GM21367 (cell line): ENCODE measurements at regions not wholly inside any gene's neighbourhood (a gene's known extent, or its start where the extent isn't known, plus 50 kb on each side); places are given as distances from the start of the nearest gene placed in this dataset.
"Not testable (repeated sequence)": the region's sequence is repeated elsewhere in the genome, so short reads cannot be mapped to it uniquely, and the experiment has no call there.

Experiments
- ATAC-seq: cut with Tn5 transposase; IDR thresholded peaks from one replicate; pipeline ENCODE4 v1.9.1; 2021; ENCODE audit not compliant: unreplicated experiment

- no peak for ATAC-seq
Measured at GRCh38 chr1:60679524-60680375, 402.6 kb upstream of the NFIA start.

DNA sequence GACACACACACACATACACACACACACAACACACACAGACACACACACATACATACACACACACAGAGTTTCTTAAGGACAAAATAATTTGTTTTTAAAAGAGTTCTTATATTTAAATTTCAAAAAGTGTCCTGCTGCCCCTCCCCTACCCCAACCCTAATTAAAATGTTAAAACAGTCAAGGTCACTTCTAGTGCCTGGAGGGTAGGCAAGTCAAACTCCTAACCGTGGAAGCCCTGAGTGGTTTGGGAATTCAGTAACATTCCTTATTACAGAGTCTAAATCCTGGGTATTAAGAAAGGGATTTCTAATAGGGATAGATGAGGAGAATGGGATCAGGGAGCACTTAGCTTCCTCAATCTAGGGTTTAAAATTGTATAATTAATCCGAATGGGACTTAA lies 403.6 kb upstream of the NFIA start:
- no peak for ATAC-seq

DNA sequence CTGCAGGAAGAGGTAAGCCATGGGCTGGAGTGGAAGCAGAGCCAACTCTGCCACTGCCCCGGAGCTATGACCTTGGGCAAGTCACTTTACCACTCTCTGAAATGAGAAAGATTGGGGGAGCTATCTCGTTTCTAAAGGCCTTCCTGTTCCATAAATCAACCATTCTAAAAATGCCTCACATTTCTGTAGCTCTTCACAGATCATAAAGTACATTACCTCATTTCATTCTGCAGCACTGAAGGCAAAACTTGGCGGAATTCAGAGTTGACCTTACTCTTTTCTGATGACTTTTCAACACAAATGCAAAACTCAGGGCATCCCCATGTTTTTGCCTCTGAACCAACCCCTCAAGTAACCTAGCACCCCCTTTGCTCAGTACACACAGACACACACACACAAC lies 404.0 kb upstream of the NFIA start:
- no peak for ATAC-seq

- no peak for ATAC-seq
Measured at GRCh38 chr1:60672449-60672848, 409.9 kb upstream of the NFIA start.

- no peak for ATAC-seq
Measured at GRCh38 chr1:60670302-60670701, 412.1 kb upstream of the NFIA start.

- no peak for ATAC-seq
Measured at GRCh38 chr1:60668585-60668984, 413.8 kb upstream of the NFIA start.

GRCh38 chr1:60665311-60665710 lies 417.1 kb upstream of the NFIA start:
- no peak for ATAC-seq

DNA sequence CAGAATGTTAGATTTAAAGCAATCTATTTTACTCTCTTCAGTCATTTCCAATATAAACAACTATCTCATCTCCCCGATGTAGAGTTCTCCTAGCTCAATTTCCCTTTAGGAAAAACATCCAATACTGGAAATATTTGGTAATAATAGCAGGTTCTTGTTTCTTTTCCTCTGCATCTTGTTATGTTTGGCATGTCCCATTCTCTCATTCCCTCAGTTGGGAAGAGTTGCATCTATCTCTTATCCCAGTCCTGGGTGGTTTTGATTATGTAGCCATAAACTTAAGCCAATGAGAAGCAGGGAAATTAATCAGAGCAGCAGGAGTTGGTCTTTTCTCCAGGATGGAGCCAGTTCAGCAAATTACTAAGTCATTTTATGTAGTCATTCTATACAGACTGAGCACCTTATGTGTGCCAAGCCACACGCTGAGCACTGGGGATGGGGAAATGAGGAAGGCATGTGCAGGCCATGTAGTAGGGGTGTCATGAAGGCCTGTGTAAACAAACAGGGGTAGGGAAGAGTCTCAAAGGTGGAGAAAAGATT lies 418.2 kb upstream of the NFIA start:
- no peak for ATAC-seq

GRCh38 chr1:60662486-60663044 lies 419.8 kb upstream of the NFIA start:
- no peak for ATAC-seq

DNA sequence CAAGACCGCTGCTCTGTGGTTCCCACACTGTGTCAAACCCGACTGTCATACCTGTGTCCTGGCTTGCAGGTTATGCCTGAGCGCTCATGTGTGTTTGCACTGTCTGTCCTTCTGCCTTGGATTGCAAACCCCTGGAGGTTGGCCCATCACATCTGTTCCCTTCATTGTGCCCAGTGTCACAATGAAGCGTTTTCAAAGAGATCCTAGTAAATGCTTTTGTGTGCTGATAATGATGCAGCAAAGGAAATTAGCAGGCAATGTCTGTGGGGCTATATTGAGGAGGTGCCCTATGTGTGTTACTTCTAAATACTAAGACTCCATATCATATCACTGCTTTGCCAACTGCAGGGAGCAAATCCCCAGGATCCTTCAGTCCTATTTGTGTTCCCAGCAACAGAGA lies 424.4 kb upstream of the NFIA start:
- ATAC-seq, result no peak

GRCh38 chr1:60655679-60656355 lies 426.5 kb upstream of the NFIA start:
- ATAC-seq, result no peak

DNA sequence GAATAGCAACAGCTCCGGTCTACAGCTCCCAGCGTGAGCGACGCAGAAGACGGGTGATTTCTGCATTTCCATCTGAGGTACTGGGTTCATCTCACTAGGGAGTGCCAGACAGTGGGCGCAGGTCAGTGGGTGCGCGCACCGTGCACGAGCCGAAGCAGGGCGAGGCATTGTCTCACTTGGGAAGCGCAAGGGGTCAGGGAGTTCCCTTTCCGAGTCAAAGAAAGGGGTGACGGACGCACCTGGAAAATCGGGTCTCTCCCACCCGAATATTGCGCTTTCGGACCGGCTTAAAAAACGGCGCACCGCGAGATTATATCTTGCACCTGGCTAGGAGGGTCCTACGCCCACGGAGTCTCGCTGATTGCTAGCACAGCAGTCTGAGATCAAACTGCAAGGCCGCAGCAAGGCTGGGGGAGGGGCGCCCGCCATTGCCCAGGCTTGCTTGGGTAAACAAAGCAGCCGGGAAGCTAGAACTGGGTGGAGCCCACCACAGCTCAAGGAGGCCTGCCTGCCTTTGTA lies 442.3 kb upstream of the NFIA start:
- ATAC-seq, result not testable (repeated sequence)

GRCh38 chr1:60639287-60639686 lies 443.1 kb upstream of the NFIA start:
- ATAC-seq, result no peak

DNA sequence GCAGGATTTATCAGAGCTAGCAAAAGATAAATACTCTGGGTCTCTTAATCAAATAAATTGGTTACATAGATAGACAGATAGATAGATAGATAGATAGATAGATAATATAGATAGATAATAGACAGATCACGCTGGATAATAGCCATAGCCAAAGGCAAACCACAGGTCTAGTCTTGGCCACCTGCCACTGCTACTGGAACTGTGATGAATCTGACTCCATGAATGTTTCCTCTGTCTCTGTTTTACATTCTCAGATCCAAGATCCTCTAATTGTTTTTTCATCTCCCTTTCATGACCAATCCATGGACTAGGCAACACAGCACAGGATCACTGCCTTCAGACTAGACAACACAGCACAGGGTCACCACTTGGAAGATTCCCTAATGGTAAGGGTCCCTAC lies 444.7 kb upstream of the NFIA start:
- no peak for ATAC-seq

DNA sequence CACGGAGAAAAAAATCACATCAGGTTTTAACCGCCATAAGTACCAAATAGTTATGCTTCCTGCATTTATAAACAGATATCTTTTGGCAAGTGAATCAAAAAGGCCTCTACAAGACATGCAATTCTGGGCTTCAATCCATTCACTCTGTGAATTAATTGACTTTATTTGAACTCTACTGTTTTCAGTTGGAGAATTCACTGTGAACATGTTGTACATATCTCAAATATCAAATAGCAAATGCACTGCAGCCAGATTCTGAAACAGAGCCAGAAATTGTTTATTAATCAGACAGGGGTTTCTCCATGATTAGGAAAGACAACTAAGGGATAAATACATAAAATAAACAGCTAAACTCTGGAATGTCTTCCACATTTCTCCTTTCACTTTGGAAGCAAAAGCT lies 445.4 kb upstream of the NFIA start:
- no peak for ATAC-seq

GRCh38 chr1:60634106-60634505 lies 448.3 kb upstream of the NFIA start:
- ATAC-seq, result no peak

DNA sequence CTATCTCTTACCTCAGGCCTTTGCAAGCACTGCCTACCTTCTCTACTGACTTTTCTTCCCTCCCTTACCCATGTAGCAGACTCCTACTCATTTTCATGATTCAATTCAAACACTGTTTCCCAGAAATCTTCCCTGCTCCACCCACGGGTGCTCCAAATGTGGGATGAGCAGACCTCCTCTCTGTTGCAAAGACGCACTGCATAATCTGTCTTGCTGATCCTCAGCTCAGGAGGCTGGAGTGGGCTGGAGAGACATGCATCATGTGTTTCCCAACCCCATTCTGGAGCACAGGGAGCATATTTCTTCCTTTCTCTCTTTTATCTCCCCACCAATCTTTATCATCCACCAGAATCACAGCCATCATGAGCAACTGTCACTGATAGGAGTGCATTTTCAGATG lies 459.9 kb upstream of the NFIA start:
- ATAC-seq, result no peak

DNA sequence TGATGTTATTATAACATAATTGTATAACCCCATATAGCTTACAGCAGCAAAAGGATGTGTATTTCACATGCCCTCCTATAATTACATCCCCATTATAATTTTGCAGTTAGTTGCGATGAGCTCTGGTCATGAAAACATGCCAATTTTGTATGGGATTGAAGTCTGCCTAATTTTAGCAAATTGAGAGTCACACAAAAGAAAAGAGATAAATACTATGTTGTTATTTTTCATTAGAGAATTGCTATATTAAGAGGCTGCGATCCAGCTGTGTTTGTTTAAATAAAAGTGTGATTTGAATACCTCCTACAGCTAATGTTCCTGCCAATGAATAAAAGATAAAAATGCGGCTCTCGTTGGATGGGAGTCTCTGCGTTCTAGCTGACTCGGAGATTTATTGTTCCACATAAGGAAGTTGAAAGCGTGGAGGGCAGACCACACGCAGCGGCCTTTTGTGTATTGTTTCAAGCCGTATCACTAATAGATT lies 461.0 kb upstream of the NFIA start:
- ATAC-seq, result no peak

DNA sequence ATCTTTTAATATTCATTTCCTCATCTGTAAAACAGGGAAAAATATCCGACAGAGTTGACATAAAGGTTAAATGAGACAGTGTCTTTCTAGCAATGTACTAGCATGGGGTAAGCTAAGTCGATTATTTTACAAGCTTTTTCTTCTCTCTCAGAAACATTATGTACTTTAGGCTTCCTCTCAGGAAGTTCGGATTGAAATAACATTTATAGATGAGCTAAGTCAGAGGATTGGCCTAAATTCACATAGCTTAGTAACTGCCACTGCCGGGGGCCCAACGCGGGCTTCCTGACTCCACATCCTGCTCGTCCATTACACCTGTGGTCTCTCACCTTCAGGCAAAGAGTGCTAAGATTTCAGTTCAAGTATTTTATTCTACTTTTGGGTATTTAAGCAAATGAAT lies 462.3 kb upstream of the NFIA start:
- no peak for ATAC-seq

DNA sequence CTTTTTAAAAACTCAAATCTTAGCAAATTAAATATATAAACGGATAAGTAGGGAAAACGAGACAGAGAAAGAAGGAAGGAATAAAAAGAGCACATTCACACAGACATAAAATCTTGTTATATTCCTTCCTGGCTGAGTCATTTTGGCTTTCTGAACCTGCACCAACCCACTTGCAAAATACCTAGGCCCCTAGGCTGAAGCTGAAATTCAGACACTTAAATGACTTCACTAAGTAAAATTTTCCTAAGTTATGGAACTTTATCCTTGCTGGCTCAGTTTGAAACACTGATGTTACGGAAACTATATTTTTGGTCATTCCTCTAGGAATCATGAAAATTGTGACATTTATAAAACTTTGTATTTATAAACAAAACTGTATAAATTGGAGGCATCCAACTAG lies 462.8 kb upstream of the NFIA start:
- ATAC-seq, result no peak

- ATAC-seq, result no peak
Measured at GRCh38 chr1:60615666-60616065, 466.7 kb upstream of the NFIA start.

GRCh38 chr1:60612790-60613189 lies 469.6 kb upstream of the NFIA start:
- no peak for ATAC-seq
